ENCODE measurements at regions not wholly inside any gene's neighbourhood (a gene's known extent, or its start where the extent isn't known, plus 50 kb on each side); places are given as distances from the start of the nearest gene placed in this dataset.
A peak's percentile ranks its signal among the peaks of the same experiment; 100 is the strongest.

- WGBS, 2 donors: 66 to 79% methylated on average over 2 of the region's 2 CpGs
- H3K27ac ChIP-seq (ENCODE audit: low read depth in 1 of 2, low read length in 2 of 2): no peak overlapping the region
- no peak overlapping the region for H3K4me3 ChIP-seq (ENCODE audit: low read length in 2 of 2)
- no peak for DNase-seq
- H3K36me3 ChIP-seq (ENCODE audit: control insufficient read depth in 1 of 2, insufficient read depth in 2 of 2, low read length in 1 of 2): no peaks in the 10 kb centered on the region
- ATAC-seq (ENCODE audit: low FRiP score): no peak
- H3K27me3 ChIP-seq (ENCODE audit: control insufficient read depth in 1 of 2, insufficient read depth in 2 of 2, low read length in 1 of 2): no peaks in the 10 kb centered on the region
- H3K9me3 ChIP-seq (ENCODE audit: control insufficient read depth, low read length): no peaks in the 10 kb centered on the region
- peaks cover 4% of the 10 kb centered on the region in 2 donors for H3K4me1 ChIP-seq (ENCODE audit: control insufficient read depth in 1 of 2, insufficient read depth in 2 of 2, low read length in 2 of 2)
- intact Hi-C loops (cut with DNase I): loop anchor here (10.0 kb wide), 3 partner anchors 192 to 342 kb away; no protein-coding TSS in a partner anchor
Measured at GRCh38 chr15:95606551-95606950, 723.9 kb upstream of the NR2F2 start.

- no peaks in the 10 kb centered on the region for H3K9me3 ChIP-seq (ENCODE audit: control insufficient read depth, low read length)
- 94 to 95% methylated on average over 4 of the region's 4 CpGs for WGBS, 2 donors
- no peak overlapping the region for H3K4me3 ChIP-seq (ENCODE audit: low read length in 2 of 2)
- H3K27ac ChIP-seq (ENCODE audit: low read depth in 1 of 2, low read length in 2 of 2): no peak overlapping the region
- no peak for ATAC-seq (ENCODE audit: low FRiP score)
- H3K36me3 ChIP-seq (ENCODE audit: control insufficient read depth in 1 of 2, insufficient read depth in 2 of 2, low read length in 1 of 2): no peaks in the 10 kb centered on the region
- no peaks in the 10 kb centered on the region for H3K27me3 ChIP-seq (ENCODE audit: control insufficient read depth in 1 of 2, insufficient read depth in 2 of 2, low read length in 1 of 2)
- DNase-seq: no peak
- peaks cover 4% of the 10 kb centered on the region in 2 donors for H3K4me1 ChIP-seq (ENCODE audit: control insufficient read depth in 1 of 2, insufficient read depth in 2 of 2, low read length in 2 of 2)
- intact Hi-C loops (cut with DNase I): loop anchor here (10.0 kb wide), 3 partner anchors 194 to 344 kb away; no protein-coding TSS in a partner anchor
Measured at GRCh38 chr15:95608371-95608770, 722.1 kb upstream of the NR2F2 start.

GRCh38 chr15:95609096-95609495, 721.4 kb upstream of the NR2F2 start:
- Histone ChIP-seq H3K36me3 (ENCODE audit: control insufficient read depth in 1 of 2, insufficient read depth in 2 of 2, low read length in 1 of 2) (no peaks in the 10 kb centered on the region), H3K9me3 (ENCODE audit: control insufficient read depth, low read length) (no peaks in the 10 kb centered on the region), H3K27ac (ENCODE audit: low read depth in 1 of 2, low read length in 2 of 2) (no peak overlapping the region), H3K27me3 (ENCODE audit: control insufficient read depth in 1 of 2, insufficient read depth in 2 of 2, low read length in 1 of 2) (no peaks in the 10 kb centered on the region), H3K4me1 (ENCODE audit: control insufficient read depth in 1 of 2, insufficient read depth in 2 of 2, low read length in 2 of 2) (no peaks in the 10 kb centered on the region), H3K4me3 (ENCODE audit: low read length in 2 of 2) (no peak overlapping the region)
- intact Hi-C loops (cut with DNase I): loop anchor here (10.0 kb wide), 3 partner anchors 194 to 344 kb away; no protein-coding TSS in a partner anchor
- ATAC-seq (ENCODE audit: low FRiP score) (no peak), DNase-seq (no peak)
- WGBS, 2 donors: 89 to 90% methylated on average over 3 of the region's 3 CpGs

- WGBS, 2 donors: 98% methylated on average over 2 of the region's 2 CpGs
Measured at GRCh38 chr15:95610945-95611344, 719.6 kb upstream of the NR2F2 start.

GRCh38 chr15:95615436-95615835, 715.1 kb upstream of the NR2F2 start:
- Histone ChIP-seq H3K4me1 (ENCODE audit: control insufficient read depth in 1 of 2, insufficient read depth in 2 of 2, low read length in 2 of 2) (peaks cover 0 to 6% of the 10 kb centered on the region in 2 donors), H3K4me3 (ENCODE audit: low read length in 2 of 2) (no peak overlapping the region), H3K36me3 (ENCODE audit: control insufficient read depth in 1 of 2, insufficient read depth in 2 of 2, low read length in 1 of 2) (no peaks in the 10 kb centered on the region), H3K27ac (ENCODE audit: low read depth in 1 of 2, low read length in 2 of 2) (peak overlapping the region in 1 of 2 donors; percentile 44), H3K9me3 (ENCODE audit: control insufficient read depth, low read length) (no peaks in the 10 kb centered on the region), H3K27me3 (ENCODE audit: control insufficient read depth in 1 of 2, insufficient read depth in 2 of 2, low read length in 1 of 2) (no peaks in the 10 kb centered on the region)
- no peak for DNase-seq
- WGBS, 2 donors: 12 to 18% methylated on average over 3 of the region's 3 CpGs
- no peak for ATAC-seq (ENCODE audit: low FRiP score)
- intact Hi-C loops (cut with DNase I): loop anchor here in 1 of 2 donors (10.0 kb wide), 1 partner anchor 709 kb away; no protein-coding TSS in a partner anchor

More at GRCh38 chr15:95610945-95611344, 719.6 kb upstream of the NR2F2 start:
- Histone ChIP-seq H3K9me3 (ENCODE audit: control insufficient read depth, low read length) (no peaks in the 10 kb centered on the region), H3K27me3 (ENCODE audit: control insufficient read depth in 1 of 2, insufficient read depth in 2 of 2, low read length in 1 of 2) (no peaks in the 10 kb centered on the region), H3K27ac (ENCODE audit: low read depth in 1 of 2, low read length in 2 of 2) (peak overlapping the region in 1 of 2 donors; percentile 44), H3K36me3 (ENCODE audit: control insufficient read depth in 1 of 2, insufficient read depth in 2 of 2, low read length in 1 of 2) (no peaks in the 10 kb centered on the region), H3K4me1 (ENCODE audit: control insufficient read depth in 1 of 2, insufficient read depth in 2 of 2, low read length in 2 of 2) (peaks cover 0 to 6% of the 10 kb centered on the region in 2 donors), H3K4me3 (ENCODE audit: low read length in 2 of 2) (no peak overlapping the region)
- ATAC-seq (ENCODE audit: low FRiP score) (no peak), DNase-seq (no peak)
- intact Hi-C loops (cut with DNase I): loop anchor here in 1 of 2 donors (10.0 kb wide), 1 partner anchor 714 kb away; no protein-coding TSS in a partner anchor

GRCh38 chr15:95616306-95616705, 714.2 kb upstream of the NR2F2 start:
- no peaks in the 10 kb centered on the region for H3K27me3 ChIP-seq (ENCODE audit: control insufficient read depth in 1 of 2, insufficient read depth in 2 of 2, low read length in 1 of 2)
- H3K9me3 ChIP-seq (ENCODE audit: control insufficient read depth, low read length): no peaks in the 10 kb centered on the region
- no peak overlapping the region for H3K27ac ChIP-seq (ENCODE audit: low read depth in 1 of 2, low read length in 2 of 2)
- ATAC-seq (ENCODE audit: low FRiP score): no peak
- intact Hi-C loops (cut with DNase I): loop anchor here in 1 of 2 donors (10.0 kb wide), 1 partner anchor 708 kb away; no protein-coding TSS in a partner anchor
- H3K4me3 ChIP-seq (ENCODE audit: low read length in 2 of 2): no peak overlapping the region
- peaks cover 0 to 8% of the 10 kb centered on the region in 2 donors for H3K4me1 ChIP-seq (ENCODE audit: control insufficient read depth in 1 of 2, insufficient read depth in 2 of 2, low read length in 2 of 2)
- no peak for DNase-seq
- H3K36me3 ChIP-seq (ENCODE audit: control insufficient read depth in 1 of 2, insufficient read depth in 2 of 2, low read length in 1 of 2): no peaks in the 10 kb centered on the region
- WGBS, 2 donors: 97 to 98% methylated on average over 2 of the region's 2 CpGs

- no peak for ATAC-seq (ENCODE audit: low FRiP score)
- DNase-seq: no peak
- Histone ChIP-seq H3K9me3 (ENCODE audit: control insufficient read depth, low read length) (no peaks in the 10 kb centered on the region), H3K4me3 (ENCODE audit: low read length in 2 of 2) (no peak overlapping the region), H3K27me3 (ENCODE audit: control insufficient read depth in 1 of 2, insufficient read depth in 2 of 2, low read length in 1 of 2) (no peaks in the 10 kb centered on the region), H3K4me1 (ENCODE audit: control insufficient read depth in 1 of 2, insufficient read depth in 2 of 2, low read length in 2 of 2) (peaks cover 0 to 2% of the 10 kb centered on the region in 2 donors), H3K27ac (ENCODE audit: low read depth in 1 of 2, low read length in 2 of 2) (no peak overlapping the region), H3K36me3 (ENCODE audit: control insufficient read depth in 1 of 2, insufficient read depth in 2 of 2, low read length in 1 of 2) (no peaks in the 10 kb centered on the region)
- WGBS, 2 donors: 97% methylated on average over 1 of the region's 1 CpG
- intact Hi-C loops (cut with DNase I): loop anchor here in 1 of 2 donors (10.0 kb wide), 1 partner anchor 94 kb away; no protein-coding TSS in a partner anchor
Measured at GRCh38 chr15:95620934-95621579, 709.4 kb upstream of the NR2F2 start.

GRCh38 chr15:95622843-95623242, 707.7 kb upstream of the NR2F2 start:
- intact Hi-C loops (cut with DNase I): loop anchor here in 1 of 2 donors (10.0 kb wide), 1 partner anchor 92 kb away; no protein-coding TSS in a partner anchor

GRCh38 chr15:95624100-95624499, 706.4 kb upstream of the NR2F2 start:
- DNase-seq: no peak
- Histone ChIP-seq H3K9me3 (ENCODE audit: control insufficient read depth, low read length) (no peaks in the 10 kb centered on the region), H3K4me1 (ENCODE audit: control insufficient read depth in 1 of 2, insufficient read depth in 2 of 2, low read length in 2 of 2) (peaks cover 0 to 2% of the 10 kb centered on the region in 2 donors), H3K27me3 (ENCODE audit: control insufficient read depth in 1 of 2, insufficient read depth in 2 of 2, low read length in 1 of 2) (no peaks in the 10 kb centered on the region), H3K36me3 (ENCODE audit: control insufficient read depth in 1 of 2, insufficient read depth in 2 of 2, low read length in 1 of 2) (no peaks in the 10 kb centered on the region), H3K27ac (ENCODE audit: low read depth in 1 of 2, low read length in 2 of 2) (peak overlapping the region in 1 of 2 donors; percentile 10), H3K4me3 (ENCODE audit: low read length in 2 of 2) (no peak overlapping the region)
- ATAC-seq (ENCODE audit: low FRiP score): no peak
- intact Hi-C loops (cut with DNase I): loop anchor here in 1 of 2 donors (10.0 kb wide), 1 partner anchor 91 kb away; no protein-coding TSS in a partner anchor
- 3 to 6% methylated on average over 1 of the region's 1 CpG for WGBS, 2 donors

More at GRCh38 chr15:95622843-95623242, 707.7 kb upstream of the NR2F2 start:
- DNase-seq (no peak), ATAC-seq (ENCODE audit: low FRiP score) (no peak)
- H3K36me3 ChIP-seq (ENCODE audit: control insufficient read depth in 1 of 2, insufficient read depth in 2 of 2, low read length in 1 of 2): no peaks in the 10 kb centered on the region
- no peak overlapping the region for H3K27ac ChIP-seq (ENCODE audit: low read depth in 1 of 2, low read length in 2 of 2)
- H3K4me3 ChIP-seq (ENCODE audit: low read length in 2 of 2): no peak overlapping the region
- no peaks in the 10 kb centered on the region for H3K9me3 ChIP-seq (ENCODE audit: control insufficient read depth, low read length)
- no peaks in the 10 kb centered on the region for H3K27me3 ChIP-seq (ENCODE audit: control insufficient read depth in 1 of 2, insufficient read depth in 2 of 2, low read length in 1 of 2)
- peaks cover 0 to 2% of the 10 kb centered on the region in 2 donors for H3K4me1 ChIP-seq (ENCODE audit: control insufficient read depth in 1 of 2, insufficient read depth in 2 of 2, low read length in 2 of 2)

Measured in aorta (tissue), 5 donors.